ENCODE measurements at regions not wholly inside any gene's neighbourhood (a gene's known extent, or its start where the extent isn't known, plus 50 kb on each side); places are given as distances from the start of the nearest gene placed in this dataset.

GRCh38 chr15:94943888-94944287 is 712.5 kb downstream of the MCTP2 start:
- TF ChIP-seq POLR2AphosphoS5 (IDR thresholded peaks at IDR 0.05) (no peak), EP300 (IDR thresholded peaks at IDR 0.05) (no peak)
- TF ChIP-seq, protein P1, sequence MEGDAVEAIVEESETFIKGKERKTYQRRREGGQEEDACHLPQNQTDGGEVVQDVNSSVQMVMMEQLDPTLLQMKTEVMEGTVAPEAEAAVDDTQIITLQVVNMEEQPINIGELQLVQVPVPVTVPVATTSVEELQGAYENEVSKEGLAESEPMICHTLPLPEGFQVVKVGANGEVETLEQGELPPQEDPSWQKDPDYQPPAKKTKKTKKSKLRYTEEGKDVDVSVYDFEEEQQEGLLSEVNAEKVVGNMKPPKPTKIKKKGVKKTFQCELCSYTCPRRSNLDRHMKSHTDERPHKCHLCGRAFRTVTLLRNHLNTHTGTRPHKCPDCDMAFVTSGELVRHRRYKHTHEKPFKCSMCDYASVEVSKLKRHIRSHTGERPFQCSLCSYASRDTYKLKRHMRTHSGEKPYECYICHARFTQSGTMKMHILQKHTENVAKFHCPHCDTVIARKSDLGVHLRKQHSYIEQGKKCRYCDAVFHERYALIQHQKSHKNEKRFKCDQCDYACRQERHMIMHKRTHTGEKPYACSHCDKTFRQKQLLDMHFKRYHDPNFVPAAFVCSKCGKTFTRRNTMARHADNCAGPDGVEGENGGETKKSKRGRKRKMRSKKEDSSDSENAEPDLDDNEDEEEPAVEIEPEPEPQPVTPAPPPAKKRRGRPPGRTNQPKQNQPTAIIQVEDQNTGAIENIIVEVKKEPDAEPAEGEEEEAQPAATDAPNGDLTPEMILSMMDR (IDR thresholded peaks at IDR 0.05), result no peak
